K562 (cell line): ENCODE measurements at regions not wholly inside any gene's neighbourhood (a gene's known extent, or its start where the extent isn't known, plus 50 kb on each side); places are given as distances from the start of the nearest gene placed in this dataset.

ENCODE experiments used
- ATAC-seq: fragments of 200-7000 bp; cut with Tn5 transposase; 3 replicates; pipeline ENCODE4 v1.9.1; 2020; ENCODE audit warnings: moderate library complexity
- BruUV-seq: library from RNA; stranded (reverse); fragments of 400-500 nt; replicated peaks from 2 replicates; lab custom pipeline; 2021; lab: Mats Ljungman, UMichigan
- CTCF ChIA-PET: fragments of 300-600 bp; formaldehyde crosslinking; extraction: SDS; loops from one replicate; lab custom pipeline; 2021; ENCODE audit warnings: low intra/inter-chr PET ratio; lab: Yijun Ruan, JAX
- POLR2A ChIA-PET: fragments of 300-600, 350-650 bp; sonication (Branson Sonifier 250); formaldehyde crosslinking; extraction: SDS; loops from one replicate; lab custom pipeline; 2021; ENCODE audit warnings: antibody characterized with exemption, inconsistent platforms; lab: Yijun Ruan, JAX
- DNase-seq, 4 experiments: peaks; one replicate each; pipeline versions ENCODE4 v3.0.0 to v3.0.0-alpha.2; 2011 to 2018; ENCODE audit warnings: low spot score in 3 of 4, mixed read lengths in 3 of 4; ENCODE audit errors: extremely low read depth in 1 of 4
- FAIRE-seq: peaks from 2 replicates; lab custom pipeline; 2011; peaks lifted over from hg19 to GRCh38; lab: Jason Lieb, UNC
- H2AFZ ChIP-seq: 2 replicates; pipeline ENCODE4 v1.6.0; 2011; ENCODE audit warnings: low read depth, low read length, control low read depth, inconsistent platforms
- H3K27ac ChIP-seq: fragments of 200-600 bp; 3 replicates; pipeline ENCODE4 v1.8.0; 2011; ENCODE audit warnings: low read depth, mild to moderate bottlenecking, control low read depth, inconsistent platforms, low read length, moderate library complexity, mixed read lengths; ENCODE audit errors: extremely low read depth
- H3K27me3 ChIP-seq, 2 experiments: fragments of 300-600 bp in 1 of 2; 2 replicates in 1 of 2; 3 replicates in 1 of 2; pipeline versions ENCODE4 v1.6.0 to v1.8.0; 2011; ENCODE audit warnings: inconsistent platforms in 2 of 2, low read length in 2 of 2, mild to moderate bottlenecking in 1 of 2, mixed read lengths in 1 of 2, moderate library complexity in 1 of 2; ENCODE audit not compliant: control insufficient read depth in 2 of 2, insufficient read depth in 2 of 2
- H3K36me3 ChIP-seq: fragments of 300-600 bp; 3 replicates; pipeline ENCODE4 v1.8.0; 2011; ENCODE audit warnings: mild to moderate bottlenecking, low read length, inconsistent platforms; ENCODE audit not compliant: control insufficient read depth, insufficient read depth
- H3K4me1 ChIP-seq, 2 experiments: fragments of 200-600 bp in 1 of 2; replicated peaks in 1 of 2; 2 replicates in 1 of 2; 3 replicates in 1 of 2; pipeline versions ENCODE4 v1.5.1 to v1.8.0; 2011; ENCODE audit warnings: inconsistent platforms in 2 of 2, low read length in 2 of 2, mild to moderate bottlenecking in 1 of 2, mixed read lengths in 1 of 2, moderate library complexity in 1 of 2; ENCODE audit not compliant: control insufficient read depth in 2 of 2, insufficient read depth in 2 of 2
- H3K4me2 ChIP-seq: 2 replicates; pipeline ENCODE4 v1.6.1; 2011; ENCODE audit warnings: low read length, control low read depth, inconsistent platforms, mixed read lengths; ENCODE audit not compliant: insufficient read depth
- H3K4me3 ChIP-seq: fragments of 200-600 bp; sonication (generic), shearing (Covaris generic); 2 replicates; pipeline ENCODE4 v1.5.1; 2016; ENCODE audit warnings: control low read depth, inconsistent platforms
- H3K79me2 ChIP-seq: fragments of 200-600 bp; 3 replicates; pipeline ENCODE4 v1.8.0; 2011; ENCODE audit warnings: low read length, inconsistent platforms; ENCODE audit not compliant: control insufficient read depth, insufficient read depth
- H3K9ac ChIP-seq, 2 experiments: 2 replicates each; pipeline versions ENCODE4 v1.6.0 to v1.6.1; 2011; ENCODE audit warnings: low read depth in 2 of 2, low read length in 2 of 2, control low read depth in 1 of 2, inconsistent platforms in 1 of 2, mild to moderate bottlenecking in 1 of 2, mixed read lengths in 1 of 2; ENCODE audit not compliant: insufficient read depth in 1 of 2
- H3K9me1 ChIP-seq: one replicate; pipeline ENCODE4 v1.6.0; 2011; ENCODE audit warnings: inconsistent platforms, mild to moderate bottlenecking, low read length, moderate library complexity; ENCODE audit not compliant: control insufficient read depth, insufficient read depth
- H3K9me3 ChIP-seq: replicated peaks from 2 replicates; pipeline ENCODE4 v1.5.1; 2011; ENCODE audit warnings: low read depth, low read length, inconsistent platforms; ENCODE audit not compliant: control insufficient read depth, insufficient read depth
- H4K20me1 ChIP-seq: replicated peaks from 2 replicates; pipeline ENCODE4 v1.6.1; 2011; ENCODE audit warnings: low read length, inconsistent platforms, mixed read lengths; ENCODE audit not compliant: control insufficient read depth, insufficient read depth
- IRF2 ChIP-seq: sonication (generic); formaldehyde crosslinking; IDR thresholded peaks from 2 replicates; pipeline ENCODE4 v1.8.1; 2022; ENCODE audit warnings: mild to moderate bottlenecking, missing genetic modification reagents
- KDM5B ChIP-seq: fragments of 200-600 bp; sonication (generic); IDR thresholded peaks from 2 replicates; pipeline ENCODE4 v1.6.1; 2012; ENCODE audit warnings: low read depth, mild to moderate bottlenecking, moderate library complexity, low read length, control low read depth, inconsistent platforms; ENCODE audit not compliant: insufficient replicate concordance
- MEF2A ChIP-seq: IDR thresholded peaks from 2 replicates; pipeline ENCODE4 v1.6.1; 2011; ENCODE audit warnings: low read depth, mild to moderate bottlenecking, low read length, moderate library complexity; ENCODE audit not compliant: control insufficient read depth
- NUFIP1 ChIP-seq: fragments of 450-650 bp; IDR thresholded peaks from 2 replicates; pipeline ENCODE4 v1.6.1; 2018; ENCODE audit not compliant: partially characterized antibody
- PCBP2 ChIP-seq: fragments of 200-400 bp; formaldehyde crosslinking; IDR thresholded peaks from 2 replicates; pipeline ENCODE4 v1.6.1; 2018; ENCODE audit warnings: low read length, low read depth, mild to moderate bottlenecking, moderate library complexity; ENCODE audit not compliant: poor library complexity, severe bottlenecking
- POLR2H ChIP-seq: IDR thresholded peaks from 2 replicates; pipeline ENCODE4 v1.6.1; 2016; ENCODE audit warnings: missing genetic modification characterization, low read depth, mild to moderate bottlenecking, control low read depth, missing compliant biosample characterization, moderate library complexity
- RB1 ChIP-seq: fragments of 450-650 bp; IDR thresholded peaks from 2 replicates; pipeline ENCODE4 v1.6.1; 2017; ENCODE audit warnings: low read depth, mild to moderate bottlenecking
- SMARCB1 ChIP-seq: IDR thresholded peaks from 2 replicates; pipeline ENCODE4 v1.6.1; 2011; ENCODE audit warnings: improper control_type of control experiment, low read depth; ENCODE audit not compliant: insufficient read length
- ZZZ3 ChIP-seq: fragments of 450-650 bp; IDR thresholded peaks from 2 replicates; pipeline ENCODE4 v1.6.1; 2016; ENCODE audit warnings: antibody characterized with exemption, mild to moderate bottlenecking, moderate library complexity
- WGBS: fragments of 100-300 bp; shearing (Covaris generic); methylation state at CpG from one replicate; pipeline ENCODE4 v1.1.6; 2016; ENCODE audit warnings: low coverage, mixed read lengths; ENCODE audit not compliant: insufficient coverage; ENCODE audit errors: missing lambda C conversion rate; 5-methylcytosine and 5-hydroxymethylcytosine counted together
- in situ Hi-C: fragments of 300-500 bp; cut with MboI; formaldehyde crosslinking; loops from 4 replicates; pipeline ENCODE4 v1.15.0; 2018; ENCODE audit warnings: inconsistent platforms, mixed read lengths
- intact Hi-C: fragments of 100-400 bp; cut with micrococcal nuclease; formaldehyde crosslinking; loops from 2 replicates; pipeline ENCODE4 v1.14.2; 2022
- TF ChIP-seq, protein P1 (sequence below): sonication (generic); formaldehyde crosslinking; IDR thresholded peaks from 2 replicates; pipeline ENCODE4 v1.8.0; 2022; ENCODE audit warnings: missing genetic modification reagents, mild to moderate bottlenecking, borderline replicate concordance
- TF ChIP-seq, protein P2 (sequence below): fragments of 450-650 bp; formaldehyde crosslinking; IDR thresholded peaks from 2 replicates; pipeline ENCODE4 v1.4.0; 2022; ENCODE audit warnings: missing genetic modification characterization

GRCh38 chr9:69976152-69976551, 67.5 kb upstream of the MAMDC2 start:
- Histone ChIP-seq H3K27ac (no peak overlapping the region), H3K4me1 (no peaks in the 10 kb centered on the region), H2AFZ (no peak overlapping the region), H3K79me2 (no peaks in the 10 kb centered on the region), H3K9me3 (no peaks in the 10 kb centered on the region), H3K4me3 (no peak overlapping the region), H3K9ac (no peak overlapping the region), H3K4me2 (no peak overlapping the region), H4K20me1 (no peaks in the 10 kb centered on the region), H3K36me3 (no peaks in the 10 kb centered on the region), H3K27me3 (no peaks in the 10 kb centered on the region; a peak in 2 of 5 replicates), H3K9me1 (no peaks in the 10 kb centered on the region)
- TF ChIP-seq ZZZ3 (no peak), RB1 (no peak), MEF2A (no peak), NUFIP1 (no peak), PCBP2 (no peak), SMARCB1 (no peak), POLR2H (tag) (no peak), IRF2 (CRISPR knock-in tag) (no peak), KDM5B (no peak)
- TF ChIP-seq, protein P1, sequence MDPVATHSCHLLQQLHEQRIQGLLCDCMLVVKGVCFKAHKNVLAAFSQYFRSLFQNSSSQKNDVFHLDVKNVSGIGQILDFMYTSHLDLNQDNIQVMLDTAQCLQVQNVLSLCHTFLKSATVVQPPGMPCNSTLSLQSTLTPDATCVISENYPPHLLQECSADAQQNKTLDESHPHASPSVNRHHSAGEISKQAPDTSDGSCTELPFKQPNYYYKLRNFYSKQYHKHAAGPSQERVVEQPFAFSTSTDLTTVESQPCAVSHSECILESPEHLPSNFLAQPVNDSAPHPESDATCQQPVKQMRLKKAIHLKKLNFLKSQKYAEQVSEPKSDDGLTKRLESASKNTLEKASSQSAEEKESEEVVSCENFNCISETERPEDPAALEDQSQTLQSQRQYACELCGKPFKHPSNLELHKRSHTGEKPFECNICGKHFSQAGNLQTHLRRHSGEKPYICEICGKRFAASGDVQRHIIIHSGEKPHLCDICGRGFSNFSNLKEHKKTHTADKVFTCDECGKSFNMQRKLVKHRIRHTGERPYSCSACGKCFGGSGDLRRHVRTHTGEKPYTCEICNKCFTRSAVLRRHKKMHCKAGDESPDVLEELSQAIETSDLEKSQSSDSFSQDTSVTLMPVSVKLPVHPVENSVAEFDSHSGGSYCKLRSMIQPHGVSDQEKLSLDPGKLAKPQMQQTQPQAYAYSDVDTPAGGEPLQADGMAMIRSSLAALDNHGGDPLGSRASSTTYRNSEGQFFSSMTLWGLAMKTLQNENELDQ (CRISPR knock-in tag), result no peak
- TF ChIP-seq, protein P2, sequence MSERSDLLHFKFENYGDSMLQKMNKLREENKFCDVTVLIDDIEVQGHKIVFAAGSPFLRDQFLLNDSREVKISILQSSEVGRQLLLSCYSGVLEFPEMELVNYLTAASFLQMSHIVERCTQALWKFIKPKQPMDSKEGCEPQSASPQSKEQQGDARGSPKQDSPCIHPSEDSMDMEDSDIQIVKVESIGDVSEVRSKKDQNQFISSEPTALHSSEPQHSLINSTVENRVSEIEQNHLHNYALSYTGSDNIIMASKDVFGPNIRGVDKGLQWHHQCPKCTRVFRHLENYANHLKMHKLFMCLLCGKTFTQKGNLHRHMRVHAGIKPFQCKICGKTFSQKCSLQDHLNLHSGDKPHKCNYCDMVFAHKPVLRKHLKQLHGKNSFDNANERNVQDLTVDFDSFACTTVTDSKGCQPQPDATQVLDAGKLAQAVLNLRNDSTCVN, result no peak
- intact Hi-C loops, result no loop called here
- no TSS peak for BruUV-seq
- CTCF ChIA-PET, result no interaction called here
- DNase-seq (no peak), FAIRE-seq (no peak), ATAC-seq (no peak)
- POLR2A ChIA-PET, result no interaction called here
- in situ Hi-C loops, result loop anchor here (10.0 kb wide), 1 partner anchor 139 kb away; no protein-coding TSS in a partner anchor
- 0% methylated on average over 3 of the region's 4 CpGs for WGBS
